Keratinocyte (primary cell): ENCODE measurements at regions not wholly inside any gene's neighbourhood (a gene's known extent, or its start where the extent isn't known, plus 50 kb on each side); places are given as distances from the start of the nearest gene placed in this dataset.

ENCODE experiments used
- CTCF ChIP-seq, 3 experiments: IDR thresholded peaks in 1 of 3; conservative IDR thresholded peaks in 1 of 3; optimal IDR thresholded peaks in 1 of 3; 2 replicates in 2 of 3; 3 replicates in 1 of 3; pipeline versions ENCODE3 to v1.5.1; 2011; ENCODE audit warnings: low read length in 3 of 3, mild to moderate bottlenecking in 3 of 3, moderate library complexity in 2 of 3, control low read depth in 1 of 3, inconsistent platforms in 1 of 3; ENCODE audit not compliant: insufficient read depth in 2 of 3; ENCODE audit errors: extremely low read depth in 1 of 3
- EZH2 ChIP-seq: IDR thresholded peaks from one replicate; pipeline ENCODE4 v1.6.1; 2012; ENCODE audit warnings: inconsistent platforms, mild to moderate bottlenecking, low read length, moderate library complexity

DNA sequence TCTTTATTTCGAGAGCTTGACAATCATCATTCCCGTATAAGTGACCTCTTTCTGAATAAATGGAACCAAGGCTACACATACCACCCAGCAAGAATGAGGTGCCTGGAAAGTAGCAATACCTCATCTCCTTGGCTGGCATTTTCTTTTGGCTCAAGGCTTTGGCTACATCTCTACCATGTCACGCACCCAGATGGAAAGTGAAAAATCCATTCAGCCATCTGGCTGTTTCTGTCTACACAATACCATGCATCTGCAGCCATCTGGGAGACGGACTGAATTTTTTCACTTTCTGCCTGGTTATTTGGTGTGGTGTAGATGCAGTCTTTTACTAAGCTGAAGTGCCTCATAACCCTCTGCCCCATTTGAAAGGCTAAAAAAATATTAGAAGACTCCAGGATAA, 566.9 kb downstream of the BCL11A start:
- TF ChIP-seq CTCF (optimal IDR thresholded peaks at IDR 0.05 in 1 of 3, IDR thresholded peaks at IDR 0.05 in 1 of 3, conservative IDR thresholded peaks at IDR 0.05 in 1 of 3; ENCODE audit: extremely low read depth in 1 of 3, insufficient read depth in 2 of 3, low read length in 3 of 3) = no peak
- TF ChIP-seq EZH2 = no peak
